Small intestine (tissue), 7 donors: ENCODE measurements at regions not wholly inside any gene's neighbourhood (a gene's known extent, or its start where the extent isn't known, plus 50 kb on each side); places are given as distances from the start of the nearest gene placed in this dataset.
"Not testable (repeated sequence)": the region's sequence is repeated elsewhere in the genome, so short reads cannot be mapped to it uniquely, and the experiment has no call there.

Experiments
- DNase-seq, 2 donors: peaks; one replicate each; pipeline versions ENCODE4 v3.0.0 to v3.0.0-alpha.2; 2013
- FAIRE-seq: peaks from 2 replicates; lab custom pipeline; 2012; peaks lifted over from hg19 to GRCh38; lab: Jason Lieb, UNC
- H3K27ac ChIP-seq, 3 donors: one replicate each; pipeline ENCODE4 v1.5.1; 2013; ENCODE audit warnings: low read length in 2 of 3, mild to moderate bottlenecking in 2 of 3, control low read depth in 1 of 3, inconsistent platforms in 1 of 3, low read depth in 1 of 3, moderate library complexity in 1 of 3
- H3K27me3 ChIP-seq, 3 donors: one replicate each; pipeline ENCODE4 v1.6.1; 2013; ENCODE audit warnings: low read length in 3 of 3, inconsistent platforms in 1 of 3; ENCODE audit not compliant: control insufficient read depth in 3 of 3, insufficient read depth in 3 of 3
- H3K36me3 ChIP-seq, 3 donors: one replicate each; pipeline ENCODE4 v1.6.1; 2013; ENCODE audit warnings: low read length in 3 of 3, inconsistent platforms in 1 of 3, low read depth in 1 of 3, mild to moderate bottlenecking in 1 of 3, moderate library complexity in 1 of 3; ENCODE audit not compliant: control insufficient read depth in 3 of 3, insufficient read depth in 2 of 3
- H3K4me1 ChIP-seq, 3 donors: one replicate each; pipeline ENCODE4 v1.6.1; 2013; ENCODE audit warnings: low read length in 2 of 3, inconsistent platforms in 1 of 3, low read depth in 1 of 3, mild to moderate bottlenecking in 1 of 3, moderate library complexity in 1 of 3; ENCODE audit not compliant: control insufficient read depth in 3 of 3, insufficient read depth in 2 of 3
- H3K4me3 ChIP-seq, 3 donors: one replicate each; pipeline ENCODE4 v1.5.1; 2013; ENCODE audit warnings: low read length in 3 of 3, control low read depth in 1 of 3, inconsistent platforms in 1 of 3, low read depth in 1 of 3, mild to moderate bottlenecking in 1 of 3, moderate library complexity in 1 of 3
- H3K9me3 ChIP-seq, 2 donors: one replicate each; pipeline ENCODE4 v1.6.1; 2013; ENCODE audit warnings: low read depth in 1 of 2, low read length in 1 of 2; ENCODE audit not compliant: control insufficient read depth in 2 of 2, insufficient read depth in 1 of 2
- WGBS, 3 donors: extraction: QIAGEN DNeasy Blood & Tissue Kit; methylation state at CpG; one replicate each; pipeline ENCODE4 v1.1.7; 2013; 5-methylcytosine and 5-hydroxymethylcytosine counted together
- donor health status: healthy with polysubstance abuse.
- donor health status: control.
- donor health status: control.
- donor health status: Bipolar disorder and iron deficiency.
- donor health status: healthy.

- no peaks in the 10 kb centered on the region for H3K36me3 ChIP-seq
- no peak overlapping the region for H3K27ac ChIP-seq
These were observed 234.2 kb upstream of the NETO1 start for GRCh38 chr18:73101977-73102376.

DNA sequence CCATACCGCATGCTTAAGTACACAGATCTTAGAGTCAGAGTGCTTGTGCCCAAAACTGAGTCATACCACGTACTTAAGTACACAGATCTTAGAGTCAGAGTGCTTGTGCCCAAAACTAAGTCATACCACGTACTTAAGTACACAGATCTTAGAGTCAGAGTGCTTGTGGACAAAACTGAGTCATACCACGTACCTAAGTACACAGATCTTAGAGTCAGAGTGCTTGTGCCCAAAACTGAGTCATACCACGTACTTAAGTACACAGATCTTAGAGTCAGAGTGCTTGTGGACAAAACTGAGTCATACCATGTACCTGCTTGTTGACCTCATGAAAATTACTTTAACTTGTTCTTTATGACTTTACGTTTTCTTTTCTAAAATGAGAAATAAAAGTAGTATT is 233.7 kb upstream of the NETO1 start:
- H3K9me3 ChIP-seq, H3K36me3 ChIP-seq, H3K4me1 ChIP-seq, H3K4me3 ChIP-seq, FAIRE-seq, H3K27me3 ChIP-seq, H3K27ac ChIP-seq, DNase-seq: not testable (repeated sequence)
- WGBS, 3 donors, result 56 to 75% (median 59%) methylated on average over 6 of the region's 6 CpGs

More at GRCh38 chr18:73101977-73102376, 234.2 kb upstream of the NETO1 start:
- no peak overlapping the region for H3K4me3 ChIP-seq
- WGBS, 3 donors, result 89 to 96% (median 93%) methylated on average over 4 of the region's 4 CpGs
- H3K4me1 ChIP-seq, result no peaks in the 10 kb centered on the region
- FAIRE-seq (no peak), DNase-seq (no peak)
- no peaks in the 10 kb centered on the region for H3K27me3 ChIP-seq
- no peaks in the 10 kb centered on the region for H3K9me3 ChIP-seq

DNA sequence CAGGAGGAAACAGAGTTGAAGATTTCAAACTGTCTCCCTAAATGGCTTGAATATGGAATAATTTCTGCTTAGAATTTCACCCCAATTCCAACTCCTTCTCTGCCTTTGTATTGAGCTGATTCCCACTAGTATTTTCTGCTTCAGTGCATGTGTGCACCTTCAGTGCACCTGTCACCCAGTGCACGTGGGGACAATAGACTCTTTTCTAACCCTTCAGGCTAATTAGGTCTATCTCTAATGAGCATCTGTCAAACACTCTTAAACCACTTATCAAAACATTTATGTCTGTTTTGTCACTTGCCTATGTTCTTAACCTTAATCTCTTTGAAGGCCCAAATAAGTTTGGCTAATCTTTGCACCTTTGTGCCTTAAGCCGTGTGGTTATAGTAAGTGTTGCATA is 232.0 kb upstream of the NETO1 start:
- Histone ChIP-seq H3K36me3 (no peaks in the 10 kb centered on the region), H3K4me3 (no peak overlapping the region), H3K27me3 (no peaks in the 10 kb centered on the region), H3K9me3 (no peaks in the 10 kb centered on the region), H3K27ac (no peak overlapping the region), H3K4me1 (no peaks in the 10 kb centered on the region)
- no peak for FAIRE-seq
- DNase-seq, result no peak
- WGBS, 3 donors, result 48 to 69% (median 50%) methylated on average over 2 of the region's 2 CpGs

DNA sequence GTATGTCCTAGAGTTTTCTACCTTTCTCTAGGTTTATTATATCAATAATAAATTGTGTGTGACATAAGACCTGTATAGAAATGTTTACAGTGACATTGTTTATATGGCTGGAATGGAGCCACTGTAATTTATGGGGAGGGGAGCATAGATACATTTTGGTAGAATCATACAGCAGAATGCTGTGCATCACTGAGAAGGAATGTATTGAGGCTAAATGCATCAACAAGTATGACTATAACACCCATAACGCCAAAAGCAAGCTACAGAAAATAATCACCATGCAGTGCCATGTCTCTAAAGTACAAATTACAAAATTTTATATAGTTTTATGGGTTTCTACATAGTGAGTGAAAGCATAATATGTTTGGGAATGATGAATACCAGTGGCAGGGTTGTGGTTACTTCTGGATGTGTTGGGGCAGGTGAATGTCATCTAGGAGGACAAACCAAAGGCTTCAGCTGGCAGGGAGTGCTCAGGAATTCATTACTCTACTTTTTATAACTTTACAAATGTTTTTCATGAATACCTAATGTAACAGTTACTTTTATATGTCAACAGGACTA is 226.0 kb upstream of the NETO1 start:
- WGBS, 3 donors, result 48 to 75% (median 52%) methylated on average over 1 of the region's 1 CpG
- H3K4me1 ChIP-seq, result no peaks in the 10 kb centered on the region
- H3K27me3 ChIP-seq, result no peaks in the 10 kb centered on the region
- no peaks in the 10 kb centered on the region for H3K36me3 ChIP-seq
- DNase-seq (no peak), FAIRE-seq (no peak)
- H3K27ac ChIP-seq, result no peak overlapping the region
- no peak overlapping the region for H3K4me3 ChIP-seq
- no peaks in the 10 kb centered on the region for H3K9me3 ChIP-seq

DNA sequence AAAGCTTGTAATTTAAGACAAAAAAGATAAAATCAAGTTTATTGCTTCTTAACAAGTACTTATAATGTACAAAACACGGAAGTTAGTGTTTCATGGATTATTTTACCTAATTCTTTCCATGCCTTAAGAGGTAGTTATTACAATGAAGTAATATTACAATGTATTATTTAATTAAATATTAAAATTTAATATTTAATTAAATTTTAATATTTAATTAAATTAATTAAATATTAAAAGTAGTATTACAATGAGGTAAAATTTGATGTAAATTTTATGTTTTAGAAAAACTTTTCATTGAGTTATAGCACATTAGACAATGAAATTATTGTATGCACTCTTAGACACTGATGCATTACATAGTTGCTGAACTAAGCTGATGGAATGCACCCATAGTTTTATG is 220.7 kb upstream of the NETO1 start:
- H3K4me1 ChIP-seq, result no peaks in the 10 kb centered on the region
- peak; percentile 84 for FAIRE-seq
- H3K27ac ChIP-seq, result no peak overlapping the region
- 77 to 89% (median 84%) methylated on average over 1 of the region's 1 CpG for WGBS, 3 donors
- no peak overlapping the region for H3K4me3 ChIP-seq
- H3K36me3 ChIP-seq, result no peaks in the 10 kb centered on the region
- H3K9me3 ChIP-seq, result no peaks in the 10 kb centered on the region
- no peaks in the 10 kb centered on the region for H3K27me3 ChIP-seq
- DNase-seq, result no peak

DNA sequence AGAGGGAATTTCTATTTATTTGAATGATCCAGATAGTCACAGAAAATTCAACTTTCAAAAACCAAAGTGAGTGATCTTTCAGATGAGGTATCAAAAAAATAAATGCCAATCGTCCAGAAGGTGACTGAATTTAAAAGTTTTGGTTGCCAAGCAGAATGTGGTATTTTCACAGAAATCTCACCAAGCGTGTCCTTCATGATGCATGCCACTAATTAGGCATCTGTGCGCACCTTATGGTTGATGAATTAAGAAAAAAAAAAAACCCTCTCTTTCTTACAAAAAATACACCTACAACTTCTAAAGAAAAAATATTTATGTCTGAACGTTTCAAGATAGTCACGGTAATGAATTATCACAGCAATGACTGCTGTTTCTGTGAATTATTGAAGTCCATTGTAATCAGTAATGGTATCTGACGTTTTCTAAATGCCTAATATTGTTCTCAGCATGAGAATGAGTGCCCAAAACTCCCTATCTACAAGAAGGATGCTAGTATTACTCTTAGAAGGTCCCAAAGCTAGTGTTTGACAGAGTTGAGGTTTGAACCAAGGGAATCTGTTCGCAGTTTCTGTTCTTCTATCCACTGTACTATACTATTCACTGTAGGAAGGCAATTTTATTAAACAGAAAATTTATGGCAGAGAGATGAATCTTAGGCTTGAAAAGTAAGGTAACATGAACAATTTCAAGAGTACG is 219.6 kb upstream of the NETO1 start:
- DNase-seq (no peak), FAIRE-seq (no peak)
- whole genome bisulfite sequencing, 3 donors, result 66 to 77% (median 70%) methylated on average over 8 of the region's 8 CpGs
- H3K9me3 ChIP-seq, result no peaks in the 10 kb centered on the region
- H3K27ac ChIP-seq, result no peak overlapping the region
- H3K4me3 ChIP-seq, result no peak overlapping the region
- no peaks in the 10 kb centered on the region for H3K27me3 ChIP-seq
- H3K4me1 ChIP-seq, result no peaks in the 10 kb centered on the region
- H3K36me3 ChIP-seq, result no peaks in the 10 kb centered on the region

DNA sequence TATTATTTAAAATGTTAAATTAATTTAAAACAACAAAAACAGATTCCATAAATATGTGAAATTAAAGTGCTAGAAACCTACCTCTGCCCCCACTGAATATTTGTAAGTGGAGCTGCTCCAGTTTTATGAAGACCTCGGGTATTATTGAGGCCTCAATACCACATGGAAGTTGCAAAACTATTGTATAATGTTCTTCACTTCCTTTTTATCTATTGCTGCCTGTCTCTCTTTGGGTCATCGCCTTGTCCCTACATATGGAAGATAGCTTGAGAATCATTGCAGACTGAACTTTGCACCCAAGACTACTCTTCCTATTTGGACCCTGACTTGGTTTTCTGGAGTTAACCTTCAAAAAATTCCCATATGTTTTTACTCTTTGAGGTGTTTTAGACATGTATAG is 212.1 kb upstream of the NETO1 start:
- 76 to 81% (median 77%) methylated on average over 2 of the region's 2 CpGs for WGBS, 3 donors
- Histone ChIP-seq H3K4me1 (no peaks in the 10 kb centered on the region), H3K9me3 (no peaks in the 10 kb centered on the region), H3K4me3 (no peak overlapping the region), H3K36me3 (no peaks in the 10 kb centered on the region), H3K27me3 (no peaks in the 10 kb centered on the region), H3K27ac (no peak overlapping the region)
- DNase-seq, result no peak
- FAIRE-seq, result no peak

DNA sequence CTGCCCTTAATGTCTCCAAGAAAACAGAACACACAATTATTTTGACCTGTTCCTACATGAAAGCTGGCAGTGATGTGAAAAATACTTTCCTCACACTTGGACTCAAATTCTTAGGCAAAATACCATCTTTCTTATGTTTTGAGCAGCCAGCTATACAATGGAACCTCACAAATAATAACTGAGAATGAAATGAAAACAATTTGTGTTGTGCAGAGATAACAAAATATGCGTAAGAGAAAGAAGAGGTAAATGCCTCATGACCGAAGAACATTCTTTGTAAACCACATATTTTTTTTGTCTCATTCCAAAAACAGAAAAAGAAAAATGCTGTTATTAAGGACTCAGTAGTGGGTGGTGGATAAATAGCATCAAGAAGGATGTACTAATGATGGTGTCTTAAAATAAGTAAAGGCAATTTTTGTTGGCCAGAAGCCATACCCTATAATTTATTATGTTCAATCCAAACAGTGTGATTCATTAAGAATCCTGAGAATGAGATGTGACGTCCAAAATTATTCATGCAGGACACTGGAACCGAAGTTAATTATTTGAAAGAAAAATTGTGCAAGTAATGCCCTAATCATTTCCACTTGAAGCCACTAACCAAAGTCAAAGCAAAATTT is 193.0 kb upstream of the NETO1 start:
- H3K36me3 ChIP-seq, result no peaks in the 10 kb centered on the region
- H3K4me3 ChIP-seq, result no peak overlapping the region
- no peaks in the 10 kb centered on the region for H3K27me3 ChIP-seq
- 69 to 77% (median 71%) methylated on average over 4 of the region's 4 CpGs for WGBS, 3 donors
- no peaks in the 10 kb centered on the region for H3K4me1 ChIP-seq
- DNase-seq (no peak), FAIRE-seq (no peak)
- H3K9me3 ChIP-seq, result no peaks in the 10 kb centered on the region
- no peak overlapping the region for H3K27ac ChIP-seq
